OCI-LY3 (cell line): ENCODE measurements at regions not wholly inside any gene's neighbourhood (a gene's known extent, or its start where the extent isn't known, plus 50 kb on each side); places are given as distances from the start of the nearest gene placed in this dataset.

Source experiments
- EZH2phosphoT487 ChIP-seq: fragments of 200-600 bp; shearing (Covaris generic); IDR thresholded peaks from 2 replicates; pipeline ENCODE4 v1.6.1; 2018; ENCODE audit warnings: antibody characterized with exemption, mixed run types, low read depth
- TF ChIP-seq, protein P1 (sequence below): fragments of 200-600, 300-600 bp; sonication (generic); IDR thresholded peaks from 2 replicates; pipeline ENCODE4 v1.5.1; 2014; ENCODE audit warnings: antibody characterized with exemption, low read length, low read depth

DNA sequence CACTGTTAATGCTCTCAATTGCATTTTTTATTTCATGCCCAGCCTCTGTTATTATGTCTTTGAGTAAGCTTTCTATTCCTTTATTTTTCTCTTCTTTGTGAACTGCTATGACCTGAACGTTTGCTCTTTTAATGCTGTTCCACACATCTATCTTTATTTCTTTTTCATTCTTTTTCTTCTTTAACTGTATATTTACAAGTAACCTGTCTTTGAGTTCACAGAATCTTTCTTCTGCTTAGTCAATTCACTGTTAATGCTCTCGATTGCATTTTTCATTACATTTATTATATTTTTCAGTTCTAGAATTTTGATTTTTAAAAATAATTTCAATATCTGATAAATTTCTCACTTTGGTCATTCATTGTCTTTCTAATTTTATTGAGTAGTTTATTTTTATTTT is 316.3 kb upstream of the MEF2C start:
- TF ChIP-seq, protein P1, sequence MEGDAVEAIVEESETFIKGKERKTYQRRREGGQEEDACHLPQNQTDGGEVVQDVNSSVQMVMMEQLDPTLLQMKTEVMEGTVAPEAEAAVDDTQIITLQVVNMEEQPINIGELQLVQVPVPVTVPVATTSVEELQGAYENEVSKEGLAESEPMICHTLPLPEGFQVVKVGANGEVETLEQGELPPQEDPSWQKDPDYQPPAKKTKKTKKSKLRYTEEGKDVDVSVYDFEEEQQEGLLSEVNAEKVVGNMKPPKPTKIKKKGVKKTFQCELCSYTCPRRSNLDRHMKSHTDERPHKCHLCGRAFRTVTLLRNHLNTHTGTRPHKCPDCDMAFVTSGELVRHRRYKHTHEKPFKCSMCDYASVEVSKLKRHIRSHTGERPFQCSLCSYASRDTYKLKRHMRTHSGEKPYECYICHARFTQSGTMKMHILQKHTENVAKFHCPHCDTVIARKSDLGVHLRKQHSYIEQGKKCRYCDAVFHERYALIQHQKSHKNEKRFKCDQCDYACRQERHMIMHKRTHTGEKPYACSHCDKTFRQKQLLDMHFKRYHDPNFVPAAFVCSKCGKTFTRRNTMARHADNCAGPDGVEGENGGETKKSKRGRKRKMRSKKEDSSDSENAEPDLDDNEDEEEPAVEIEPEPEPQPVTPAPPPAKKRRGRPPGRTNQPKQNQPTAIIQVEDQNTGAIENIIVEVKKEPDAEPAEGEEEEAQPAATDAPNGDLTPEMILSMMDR: no peak
- TF ChIP-seq EZH2phosphoT487: no peak
